Vagina (tissue), 2 donors: ENCODE measurements at regions not wholly inside any gene's neighbourhood (a gene's known extent, or its start where the extent isn't known, plus 50 kb on each side); places are given as distances from the start of the nearest gene placed in this dataset.

Experiments
- CTCF ChIP-seq, 3 experiments: fragments of 450-650 bp in 2 of 3; fragments of 200-600 bp in 1 of 3; sonication (generic) in 1 of 3; IDR thresholded peaks; one replicate each; pipeline ENCODE4 v1.5.1; 2017 to 2019; ENCODE audit warnings: antibody characterized with exemption in 3 of 3, mild to moderate bottlenecking in 2 of 3, moderate library complexity in 2 of 3
- POLR2A ChIP-seq, 2 donors: fragments of 450-650 bp; IDR thresholded peaks; one replicate each; pipeline ENCODE4 v1.6.1; 2017; ENCODE audit warnings: antibody characterized with exemption in 2 of 2, mild to moderate bottlenecking in 2 of 2, moderate library complexity in 2 of 2

GRCh38 chr2:147509821-147510220 lies 335.0 kb upstream of the ACVR2A start:
- TF ChIP-seq POLR2A (IDR thresholded peaks at IDR 0.05) (no peak), CTCF (IDR thresholded peaks at IDR 0.05) (no peak)
